Stimulated activated CD4-positive, alpha-beta T cell treated with anti-CD3 and anti-CD28 coated beads, Interleukin-2, amount 100 ng/mL, for 48 hours (primary cell): ENCODE measurements at regions not wholly inside any gene's neighbourhood (a gene's known extent, or its start where the extent isn't known, plus 50 kb on each side); places are given as distances from the start of the nearest gene placed in this dataset.

ENCODE experiments used
- DNase-seq, 2 donors: peaks; one replicate each; pipeline ENCODE4 v3.0.0-alpha.2; 2020

GRCh38 chr16:88292007-88292970 is 90.5 kb upstream of the ZNF469 start:
- DNase-seq = no peak

DNA sequence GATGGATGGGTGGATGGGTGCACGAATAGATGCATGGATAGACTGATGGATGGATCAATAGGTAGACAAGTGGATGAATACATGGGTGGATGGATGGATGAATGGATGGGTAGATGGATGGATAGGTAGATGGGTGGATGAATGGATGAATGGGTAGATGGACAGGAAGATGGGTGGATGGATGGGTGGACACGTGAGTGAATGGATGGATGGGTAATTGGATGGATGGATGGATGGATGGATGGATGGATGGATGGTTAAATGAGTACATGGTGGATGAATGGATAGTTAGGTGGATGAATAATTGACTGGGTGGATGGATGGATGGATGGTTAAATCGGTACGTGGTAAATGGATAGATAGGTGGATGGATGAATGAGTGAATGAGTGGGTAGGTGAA is 89.7 kb upstream of the ZNF469 start:
- DNase-seq = no peak

DNA sequence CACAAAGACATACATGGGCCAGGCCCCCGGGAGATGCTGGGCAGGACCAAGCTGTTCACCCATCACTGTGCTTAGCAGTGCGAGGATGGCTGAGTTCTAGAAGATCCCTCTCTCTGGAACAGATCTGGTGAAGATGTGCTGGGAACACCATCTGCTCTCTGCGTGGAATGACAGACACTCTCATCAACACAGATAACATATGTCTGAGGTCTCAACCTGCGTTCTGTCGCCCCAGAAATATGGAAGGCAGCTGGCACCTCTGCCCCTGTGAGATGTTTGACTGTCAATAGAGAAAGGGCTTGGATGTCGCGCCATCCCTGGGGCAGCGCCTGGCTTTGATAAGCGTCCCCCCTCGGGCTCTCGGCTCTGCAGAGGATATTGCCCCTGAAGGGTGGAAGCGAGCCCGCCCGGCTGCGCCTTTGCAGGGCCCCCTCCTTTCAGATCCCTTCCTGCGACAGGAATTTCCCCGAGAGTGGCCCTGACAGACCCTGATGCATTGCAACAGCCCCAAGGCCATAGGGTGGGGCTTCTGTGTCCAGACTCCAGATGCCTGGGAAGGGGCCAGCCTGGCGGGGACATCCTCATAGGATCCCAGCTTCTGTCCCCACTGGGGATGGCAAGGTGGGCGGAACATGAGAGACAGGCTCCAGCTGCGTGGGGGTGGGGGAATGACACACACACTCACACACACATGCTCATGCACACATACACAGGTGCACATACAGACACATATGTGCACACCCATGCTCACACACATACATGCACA is 86.9 kb upstream of the ZNF469 start:
- no peak for DNase-seq

DNA sequence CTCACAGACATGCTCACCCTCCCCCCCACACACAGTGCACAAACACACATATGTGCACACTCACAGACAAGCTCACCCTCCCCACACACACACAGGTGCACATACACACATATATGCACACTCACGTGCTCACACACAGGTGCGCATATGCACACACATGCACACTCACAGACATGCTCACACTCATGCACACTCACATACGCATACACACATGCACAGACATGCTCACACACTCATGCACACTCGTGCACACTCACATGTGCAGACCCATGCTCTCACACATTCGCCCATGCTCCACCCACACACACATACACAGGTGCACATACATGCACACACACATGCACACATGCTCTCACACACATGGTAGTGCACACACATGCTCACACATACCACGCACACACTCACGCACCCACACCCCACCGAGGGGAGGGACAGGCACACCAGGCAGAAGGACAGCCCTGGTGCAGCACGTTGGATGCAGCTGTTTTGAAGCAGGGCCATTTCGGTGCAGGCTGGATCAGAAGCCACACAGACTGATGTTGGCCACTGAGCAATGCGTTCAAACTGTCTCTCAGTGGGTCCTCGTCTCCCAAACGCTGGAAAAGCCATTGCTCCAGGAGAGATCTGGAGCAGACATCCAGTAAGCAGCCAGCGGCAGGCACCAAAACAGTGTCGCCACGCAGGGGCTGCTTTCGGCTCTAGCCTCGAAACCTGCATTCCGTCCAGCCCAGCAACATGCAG is 86.2 kb upstream of the ZNF469 start:
- DNase-seq = no peak

- DNase-seq = no peak
Measured at GRCh38 chr16:88297178-88297720, 85.5 kb upstream of the ZNF469 start.

- DNase-seq = no peak
Measured at GRCh38 chr16:88298181-88298832, 84.5 kb upstream of the ZNF469 start.

DNA sequence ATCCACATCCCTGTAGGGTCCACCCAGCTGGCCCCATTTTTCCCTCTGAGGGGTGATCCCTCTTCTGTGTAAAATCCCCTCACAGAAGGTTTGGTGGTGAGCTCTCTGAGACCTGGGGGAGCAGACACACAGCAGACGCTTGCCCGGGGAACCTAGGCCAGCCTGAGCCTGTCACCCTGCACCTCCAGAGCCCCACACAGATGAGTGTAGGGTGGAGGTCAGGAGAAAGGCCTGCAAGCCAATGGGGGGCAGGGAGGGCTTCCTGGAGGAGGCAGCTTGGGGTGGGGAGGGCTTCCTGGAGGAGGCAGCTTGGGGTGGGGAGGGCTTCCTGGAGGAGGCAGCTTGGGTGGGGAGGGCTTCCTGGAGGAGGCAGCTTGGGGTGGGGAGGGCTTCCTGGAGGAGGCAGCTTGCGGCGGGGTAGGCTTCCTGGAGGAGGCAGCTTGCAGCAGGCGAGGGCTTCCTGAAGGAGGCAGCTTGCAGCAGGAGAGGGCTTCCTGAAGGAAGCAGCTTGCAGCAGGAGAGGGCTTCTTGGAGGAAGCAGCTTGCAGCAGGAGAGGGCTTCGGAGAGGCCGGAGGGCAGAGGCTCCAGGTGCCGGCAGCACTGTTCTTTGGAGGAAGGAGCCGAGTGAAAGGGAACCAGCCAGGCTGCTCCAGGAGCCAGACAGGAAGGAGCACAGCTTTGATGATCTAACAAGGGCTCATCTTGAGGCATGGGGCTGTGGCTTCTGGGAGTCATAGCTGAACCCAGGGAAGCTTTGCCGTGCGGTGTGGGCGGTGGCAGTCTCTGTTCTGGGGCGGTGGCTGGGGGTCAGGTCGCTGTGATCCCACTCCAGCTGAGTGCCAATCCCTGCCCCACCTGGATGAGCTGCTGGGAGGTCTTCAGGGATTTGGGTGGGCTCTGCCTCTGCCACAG is 83.7 kb upstream of the ZNF469 start:
- peak in 1 of 2 donors; percentile 4 for DNase-seq

DNA sequence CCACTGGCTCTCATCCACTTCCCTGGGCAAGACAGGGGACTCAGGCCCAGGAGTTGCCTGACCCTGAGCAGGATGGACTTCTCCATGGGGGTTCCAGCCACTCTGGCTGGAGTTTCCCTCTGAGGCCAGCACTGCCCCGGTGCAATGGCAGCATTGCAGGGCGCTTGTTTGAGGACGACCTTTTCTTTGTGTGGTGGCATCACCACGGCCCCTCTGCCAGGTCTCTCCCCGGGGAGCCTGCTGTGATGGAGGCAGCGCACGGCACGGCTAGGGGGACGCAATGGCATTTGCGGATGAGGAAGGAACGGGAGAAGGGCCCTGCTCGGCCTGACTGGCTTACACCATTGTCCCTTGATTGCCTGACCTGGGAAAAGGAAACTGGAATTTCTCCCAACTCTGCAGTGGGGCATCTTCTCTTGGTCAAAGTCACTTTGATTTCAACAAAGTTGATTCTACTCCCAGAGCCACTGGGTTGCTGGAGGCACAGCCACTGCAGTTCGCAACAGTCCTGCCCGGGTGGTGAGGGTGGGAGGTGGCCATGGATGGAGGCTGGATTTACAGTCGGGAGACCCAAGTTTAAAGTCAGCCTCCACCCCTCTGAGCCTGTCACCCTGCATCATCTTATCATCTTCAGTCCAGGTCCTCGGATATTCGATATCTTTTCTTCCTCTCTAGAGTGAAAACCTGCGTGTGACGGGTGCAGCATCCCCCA is 82.9 kb upstream of the ZNF469 start:
- DNase-seq = no peak

DNA sequence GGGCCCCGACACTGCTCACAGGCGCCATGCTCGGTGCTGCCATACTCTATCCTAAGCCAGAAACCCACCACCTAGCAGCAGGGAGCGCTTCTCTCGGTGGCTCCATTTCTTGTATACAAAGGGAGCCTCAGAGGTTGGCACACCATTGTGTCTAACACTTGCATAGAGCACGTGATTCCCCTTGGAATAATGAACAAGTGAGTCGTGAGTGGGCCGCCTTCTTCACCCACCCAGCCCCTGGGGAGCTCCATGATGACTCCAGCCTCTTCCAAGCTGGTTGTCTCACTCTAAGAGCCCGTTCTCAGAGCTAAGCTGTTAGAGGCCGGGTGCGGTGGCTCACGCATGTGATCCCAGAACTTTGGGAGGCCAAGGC is 82.3 kb upstream of the ZNF469 start:
- no peak for DNase-seq

- no peak for DNase-seq
Measured at GRCh38 chr16:88301431-88301830, 81.3 kb upstream of the ZNF469 start.

GRCh38 chr16:88301886-88302285 is 80.9 kb upstream of the ZNF469 start:
- no peak for DNase-seq

GRCh38 chr16:88302666-88303065 is 80.1 kb upstream of the ZNF469 start:
- no peak for DNase-seq

GRCh38 chr16:88303405-88303804 is 79.4 kb upstream of the ZNF469 start:
- DNase-seq = no peak

DNA sequence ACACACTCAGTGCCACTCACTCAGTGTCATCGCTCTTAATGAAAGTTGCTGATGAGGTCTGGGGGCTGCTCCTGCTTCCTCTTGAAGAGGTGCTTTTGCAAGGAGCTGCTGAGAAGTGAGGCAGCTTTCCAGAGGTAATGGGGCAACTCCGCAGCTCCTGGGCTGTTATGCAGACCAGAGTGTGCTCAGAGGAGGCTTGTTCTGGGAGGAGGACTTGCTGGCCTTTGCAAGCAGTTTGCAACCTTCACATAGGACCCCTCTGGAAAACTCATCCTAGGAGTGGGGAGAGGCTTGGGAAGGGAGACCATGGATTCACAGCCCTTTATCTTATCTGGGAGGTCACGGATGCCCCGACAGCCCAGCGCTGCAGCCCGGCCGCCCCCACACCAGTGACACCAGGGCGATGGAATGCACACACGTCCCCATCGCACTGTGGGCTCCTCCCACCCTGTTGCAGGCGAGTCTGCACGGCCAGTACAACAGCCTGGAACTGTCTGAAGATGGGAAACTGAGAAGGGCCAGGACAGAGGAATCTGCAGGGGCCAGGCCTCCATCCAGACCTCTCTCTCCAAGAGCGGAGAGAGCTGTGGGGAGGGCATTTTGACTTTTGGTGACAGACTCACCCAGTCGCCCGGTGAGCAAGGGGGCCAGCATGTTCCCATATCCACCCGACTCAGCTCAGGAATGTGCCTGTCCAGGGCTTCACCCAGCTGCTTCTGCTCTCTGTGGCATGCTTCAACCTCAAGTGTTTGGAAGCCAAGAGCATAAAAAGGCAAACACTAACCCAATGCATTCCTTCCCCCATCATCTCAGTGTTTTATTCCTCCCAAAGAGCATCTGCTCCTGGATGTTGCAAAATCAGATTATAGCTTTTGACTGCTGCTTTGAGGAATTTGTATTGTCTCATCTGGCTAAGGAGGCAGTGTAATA is 78.6 kb upstream of the ZNF469 start:
- no peak for DNase-seq

DNA sequence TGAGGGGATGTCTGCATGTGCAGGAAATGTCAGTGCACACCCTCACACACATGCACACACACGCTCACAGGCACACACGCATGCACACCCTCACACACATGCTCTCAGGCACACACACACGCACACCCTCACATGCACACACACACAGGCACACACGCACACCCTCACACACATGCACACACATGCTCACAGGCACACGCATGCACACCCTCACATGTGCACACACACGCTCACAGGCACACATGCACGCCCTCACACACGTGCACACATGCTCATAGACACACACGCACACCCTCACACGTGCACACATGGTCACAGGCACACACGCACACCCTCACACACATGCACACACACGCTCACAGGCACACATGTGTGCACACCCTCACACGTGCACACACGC is 77.6 kb upstream of the ZNF469 start:
- no peak for DNase-seq

DNA sequence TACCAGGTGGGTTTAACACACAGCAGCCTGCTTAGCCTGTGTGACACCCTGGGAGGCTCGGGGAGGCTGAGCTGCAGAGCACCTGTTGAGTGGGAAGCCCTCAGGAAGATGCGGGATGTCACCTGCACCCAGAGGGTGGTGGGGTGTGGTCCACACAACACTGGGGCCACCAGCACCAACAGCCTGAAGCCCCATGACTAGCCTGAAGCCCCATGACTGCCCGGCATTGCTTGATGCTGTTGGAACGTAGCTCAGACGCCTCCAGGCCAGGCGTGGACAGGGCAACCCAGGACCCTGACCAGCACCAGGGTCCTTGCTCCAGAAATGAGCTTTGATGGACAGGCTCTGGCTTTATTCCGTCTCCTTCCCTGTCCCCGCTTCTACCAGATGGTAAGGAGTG is 76.3 kb upstream of the ZNF469 start:
- no peak for DNase-seq

- DNase-seq = no peak
Measured at GRCh38 chr16:88306860-88307545, 75.8 kb upstream of the ZNF469 start.

DNA sequence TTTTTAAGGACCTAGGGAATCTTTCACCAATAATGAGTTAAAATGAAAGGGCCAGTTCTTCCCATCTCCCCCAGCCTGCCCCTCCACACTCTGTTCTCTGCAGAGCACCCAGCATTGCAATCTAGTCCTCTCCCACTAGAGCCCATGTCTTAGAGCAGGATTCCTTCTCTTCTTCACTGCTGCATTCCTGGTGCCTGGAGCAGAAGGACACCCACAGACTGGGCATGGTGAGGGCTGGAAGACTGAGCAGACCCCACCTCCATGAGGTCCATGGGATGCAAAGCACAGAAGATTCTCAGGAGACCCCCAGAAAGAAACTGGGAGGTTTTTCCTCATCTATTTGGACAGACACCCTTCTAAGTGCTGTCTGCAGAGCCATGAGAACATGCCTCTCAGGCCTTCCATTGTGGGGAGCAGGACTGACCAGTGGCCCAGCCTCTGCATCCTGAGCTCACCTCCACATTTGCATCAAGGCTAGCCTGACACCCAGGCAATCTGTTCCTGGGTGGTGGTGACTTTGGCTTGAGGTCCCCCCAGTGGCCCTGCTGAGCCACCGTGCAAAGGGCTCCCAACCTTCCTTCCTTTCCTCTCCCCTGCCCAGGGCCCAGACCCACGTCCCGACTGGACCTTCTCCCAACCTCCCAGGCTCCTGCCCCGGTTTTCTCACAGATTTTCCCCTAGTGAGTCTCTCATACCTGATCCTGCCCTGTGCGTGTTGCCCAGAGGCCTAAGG is 74.2 kb upstream of the ZNF469 start:
- DNase-seq = no peak
